HEK293T (cell line): ENCODE measurements at regions not wholly inside any gene's neighbourhood (a gene's known extent, or its start where the extent isn't known, plus 50 kb on each side); places are given as distances from the start of the nearest gene placed in this dataset.

Experiments
- BHLHE40 ChIP-seq: fragments of 450-650 bp; IDR thresholded peaks from 2 replicates; pipeline ENCODE4 v1.6.1; 2016; ENCODE audit warnings: mild to moderate bottlenecking, moderate library complexity, borderline replicate concordance
- ELF4 ChIP-seq: fragments of 450-650 bp; IDR thresholded peaks from 2 replicates; pipeline ENCODE4 v1.6.1; 2017; ENCODE audit warnings: antibody characterized with exemption
- FOXA1 ChIP-seq: fragments of 450-650 bp; IDR thresholded peaks from 2 replicates; pipeline ENCODE4 v1.6.1; 2016; ENCODE audit warnings: mild to moderate bottlenecking
- FOXK2 ChIP-seq: fragments of 450-650 bp; IDR thresholded peaks from 2 replicates; pipeline ENCODE4 v1.6.1; 2016; ENCODE audit warnings: mild to moderate bottlenecking
- FOXM1 ChIP-seq: fragments of 450-650 bp; IDR thresholded peaks from 2 replicates; pipeline ENCODE4 v1.6.1; 2017; ENCODE audit warnings: mild to moderate bottlenecking, borderline replicate concordance
- L3MBTL2 ChIP-seq: fragments of 450-650 bp; conservative IDR thresholded peaks from 2 replicates; pipeline ENCODE4 v1.6.1; 2016; ENCODE audit warnings: mild to moderate bottlenecking
- LEF1 ChIP-seq: fragments of 450-650 bp; IDR thresholded peaks from 2 replicates; pipeline ENCODE4 v1.6.1; 2017; ENCODE audit warnings: mild to moderate bottlenecking, borderline replicate concordance
- NFRKB ChIP-seq: fragments of 450-650 bp; IDR thresholded peaks from 2 replicates; pipeline ENCODE4 v1.6.1; 2016; ENCODE audit warnings: mild to moderate bottlenecking, moderate library complexity
- SP1 ChIP-seq: fragments of 450-650 bp; IDR thresholded peaks from 2 replicates; pipeline ENCODE4 v1.6.1; 2017
- SUZ12 ChIP-seq: fragments of 450-650 bp; IDR thresholded peaks from 2 replicates; pipeline ENCODE4 v1.6.1; 2016; ENCODE audit warnings: mild to moderate bottlenecking
- TARDBP ChIP-seq: fragments of 450-650 bp; IDR thresholded peaks from 2 replicates; pipeline ENCODE4 v1.6.1; 2016
- ZNF384 ChIP-seq: fragments of 450-650 bp; IDR thresholded peaks from 2 replicates; pipeline ENCODE4 v1.6.1; 2016

DNA sequence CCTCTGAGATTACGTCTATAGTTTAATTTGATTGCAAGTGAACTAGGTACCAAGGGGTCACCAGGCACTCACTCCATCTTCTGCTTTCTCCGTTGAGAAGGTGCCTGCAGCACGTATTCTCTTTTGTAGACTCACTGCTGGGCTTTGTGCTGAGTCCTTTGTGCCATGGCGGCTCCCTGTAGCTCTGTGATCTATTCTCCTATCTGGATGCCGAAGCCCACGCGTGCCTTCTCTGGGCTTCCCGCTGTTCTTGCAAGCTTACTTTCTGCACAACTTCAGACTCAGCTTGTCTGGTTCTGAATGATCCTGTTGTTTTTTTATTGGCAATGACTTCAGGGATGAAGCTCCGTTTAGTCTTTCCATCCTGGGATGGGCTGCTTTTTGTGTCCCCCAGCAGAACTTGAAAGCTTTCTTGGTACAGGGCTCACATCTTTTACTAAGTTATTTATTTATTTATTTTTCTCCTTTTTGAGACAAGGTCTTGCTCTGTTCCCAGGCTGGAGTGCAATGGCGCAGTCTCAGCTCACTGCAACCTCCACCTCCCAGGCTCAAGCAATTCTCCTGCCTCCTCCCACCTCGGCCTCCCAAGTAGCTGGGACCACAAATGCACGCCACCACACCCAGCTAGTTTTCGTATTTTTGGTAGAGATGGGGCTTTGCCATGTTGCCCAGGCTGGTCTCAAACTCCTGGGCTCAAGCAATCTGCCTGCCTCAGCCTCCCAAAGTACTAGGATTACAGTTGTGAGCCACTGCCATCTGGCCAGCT is 100.9 kb upstream of the NKX1-1 start:
- TF ChIP-seq L3MBTL2 = no peak
- TF ChIP-seq ZNF384 = no peak
- no peak for TF ChIP-seq SP1
- no peak for TF ChIP-seq SUZ12
- TF ChIP-seq ELF4 = no peak
- no peak for TF ChIP-seq FOXA1
- no peak for TF ChIP-seq BHLHE40
- TF ChIP-seq FOXM1 = no peak
- TF ChIP-seq TARDBP = no peak
- no peak for TF ChIP-seq LEF1
- no peak for TF ChIP-seq NFRKB
- TF ChIP-seq FOXK2 = no peak
